GM12878 (cell line): ENCODE measurements at regions not wholly inside any gene's neighbourhood (a gene's known extent, or its start where the extent isn't known, plus 50 kb on each side); places are given as distances from the start of the nearest gene placed in this dataset.

Source experiments
- ATAC-seq: fragments of 200-7000 bp; cut with Tn5 transposase; 3 replicates; pipeline ENCODE4 v1.9.1; 2020; ENCODE audit warnings: mild to moderate bottlenecking, moderate library complexity
- BruUV-seq: library from RNA; stranded (reverse); fragments of 400-500 nt; replicated peaks from 2 replicates; lab custom pipeline; 2021; lab: Mats Ljungman, UMichigan
- CTCF ChIA-PET: fragments of 300-600 bp; sonication (Branson Sonifier 250); formaldehyde crosslinking; extraction: SDS; loops from one replicate; lab custom pipeline; 2021; ENCODE audit warnings: inconsistent platforms; lab: Yijun Ruan, JAX
- POLR2A ChIA-PET: fragments of 350-600 bp; formaldehyde crosslinking; extraction: SDS; loops from one replicate; lab custom pipeline; 2021; ENCODE audit warnings: inconsistent platforms; lab: Charles Lee
- RAD21 ChIA-PET: fragments of 300-600 bp; sonication (Branson Sonifier 250); formaldehyde crosslinking; loops from one replicate; lab custom pipeline; 2023; ENCODE audit warnings: antibody characterized with exemption; ENCODE audit not compliant: unreplicated experiment; lab: Charles Lee
- SMC1A ChIA-PET: fragments of 300-600 bp; sonication (Branson Sonifier 250); formaldehyde crosslinking; loops from one replicate; lab custom pipeline; 2023; ENCODE audit not compliant: unreplicated experiment, uncharacterized antibody; lab: Charles Lee
- DNase-seq: peaks from one replicate; pipeline ENCODE4 v3.0.0-alpha.2; 2011; ENCODE audit warnings: low read depth, low spot score
- FAIRE-seq: peaks from 3 replicates; lab custom pipeline; 2011; peaks lifted over from hg19 to GRCh38; lab: Jason Lieb, UNC
- H2AFZ ChIP-seq: 2 replicates; pipeline ENCODE4 v1.6.0; 2011; ENCODE audit warnings: low read depth, low read length, control low read depth; ENCODE audit not compliant: control insufficient read depth
- H3K27ac ChIP-seq: 2 replicates; pipeline ENCODE4 v1.5.1; 2011; ENCODE audit warnings: control low read depth; ENCODE audit not compliant: control insufficient read depth, insufficient read depth
- H3K27me3 ChIP-seq, 2 experiments: replicated peaks in 1 of 2; 2 replicates each; pipeline versions ENCODE4 v1.6.0 to v1.6.1; 2011; ENCODE audit warnings: low read length in 1 of 2; ENCODE audit not compliant: control insufficient read depth in 2 of 2, insufficient read depth in 2 of 2
- H3K36me3 ChIP-seq, 2 experiments: 2 replicates each; pipeline ENCODE4 v1.5.1; 2011; ENCODE audit warnings: low read length in 1 of 2; ENCODE audit not compliant: control insufficient read depth in 2 of 2, insufficient read depth in 2 of 2
- H3K4me1 ChIP-seq: 2 replicates; pipeline ENCODE4 v1.6.1; 2011; ENCODE audit warnings: mild to moderate bottlenecking, low read length, moderate library complexity, mixed read lengths; ENCODE audit not compliant: control insufficient read depth, insufficient read depth
- H3K4me2 ChIP-seq: 2 replicates; pipeline ENCODE4 v1.6.0; 2011; ENCODE audit warnings: control low read depth; ENCODE audit not compliant: control insufficient read depth, insufficient read depth
- H3K4me3 ChIP-seq: fragments of 200-600 bp; sonication (generic); 2 replicates; pipeline ENCODE4 v1.5.1; 2016
- H3K79me2 ChIP-seq: 2 replicates; pipeline ENCODE4 v1.6.0; 2011; ENCODE audit warnings: low read length; ENCODE audit not compliant: control insufficient read depth, insufficient read depth
- H3K9ac ChIP-seq: 2 replicates; pipeline ENCODE4 v1.8.0; 2011; ENCODE audit warnings: low read length, control low read depth, mixed read lengths; ENCODE audit not compliant: control insufficient read depth, insufficient read depth
- H3K9me3 ChIP-seq: replicated peaks from 3 replicates; pipeline ENCODE4 v1.5.1; 2011; ENCODE audit warnings: mild to moderate bottlenecking, low read length; ENCODE audit not compliant: control insufficient read depth, insufficient read depth
- H4K20me1 ChIP-seq: 2 replicates; pipeline ENCODE4 v1.6.0; 2011; ENCODE audit not compliant: control insufficient read depth, insufficient read depth
- BACH1 ChIP-seq: fragments of 450-650 bp; IDR thresholded peaks from 2 replicates; pipeline ENCODE4 v1.6.1; 2017; ENCODE audit warnings: mild to moderate bottlenecking, borderline replicate concordance
- BCL3 ChIP-seq: IDR thresholded peaks from 2 replicates; pipeline ENCODE4 v1.6.1; 2011; ENCODE audit warnings: borderline replicate concordance, low read depth, mild to moderate bottlenecking, moderate library complexity, low read length; ENCODE audit not compliant: insufficient read depth, poor library complexity, severe bottlenecking
- CHD4 ChIP-seq: fragments of 200-600 bp; sonication (generic); IDR thresholded peaks from 2 replicates; pipeline ENCODE4 v1.6.1; 2016; ENCODE audit warnings: mild to moderate bottlenecking
- E2F4 ChIP-seq: IDR thresholded peaks from 2 replicates; pipeline ENCODE4 v1.6.1; 2012; ENCODE audit warnings: low read depth, low read length, improper control_type of control experiment
- MLLT1 ChIP-seq: fragments of 450-650 bp; IDR thresholded peaks from 2 replicates; pipeline ENCODE4 v1.6.1; 2016; ENCODE audit warnings: mild to moderate bottlenecking
- MYB ChIP-seq: fragments of 150-350 bp; IDR thresholded peaks from 2 replicates; pipeline ENCODE4 v1.6.1; 2014; ENCODE audit warnings: mild to moderate bottlenecking, low read depth, low read length, borderline replicate concordance
- NKRF ChIP-seq: fragments of 450-650 bp; conservative IDR thresholded peaks from 2 replicates; pipeline ENCODE4 v1.6.1; 2017; ENCODE audit warnings: mild to moderate bottlenecking, moderate library complexity
- NR2C1 ChIP-seq: fragments of 450-650 bp; IDR thresholded peaks from 2 replicates; pipeline ENCODE4 v1.6.1; 2017; ENCODE audit warnings: antibody characterized with exemption, mild to moderate bottlenecking, moderate library complexity
- PKNOX1 ChIP-seq: fragments of 450-650 bp; IDR thresholded peaks from 2 replicates; pipeline ENCODE4 v1.6.1; 2016; ENCODE audit warnings: mild to moderate bottlenecking
- RB1 ChIP-seq: fragments of 450-650 bp; formaldehyde crosslinking; IDR thresholded peaks from 2 replicates; pipeline ENCODE4 v1.6.1; 2017; ENCODE audit warnings: mild to moderate bottlenecking, borderline replicate concordance
- SMC3 ChIP-seq: IDR thresholded peaks from 2 replicates; pipeline ENCODE4 v1.6.1; 2011; ENCODE audit warnings: low read length, improper control_type of control experiment, borderline replicate concordance
- ZBTB40 ChIP-seq: fragments of 450-650 bp; IDR thresholded peaks from 2 replicates; pipeline ENCODE4 v1.6.1; 2016; ENCODE audit warnings: mild to moderate bottlenecking, moderate library complexity, borderline replicate concordance
- ZNF384 ChIP-seq: IDR thresholded peaks from 2 replicates; pipeline ENCODE4 v1.6.1; 2012; ENCODE audit warnings: low read depth, mild to moderate bottlenecking, low read length, improper control_type of control experiment, borderline replicate concordance
- in situ Hi-C: fragments of 300-500 bp; cut with MboI; formaldehyde crosslinking; loops from 9 replicates; pipeline ENCODE4 v1.14.3; 2018; ENCODE audit warnings: mixed read lengths
- intact Hi-C: fragments of 100-400 bp; cut with micrococcal nuclease; formaldehyde crosslinking; loops from one replicate; pipeline ENCODE4 v1.14.2; 2022; ENCODE audit not compliant: unreplicated experiment

GRCh38 chr11:25396847-25397246 lies 900.0 kb downstream of the LUZP2 start:
- Histone ChIP-seq H3K27ac (no peak overlapping the region), H3K9me3 (no peaks in the 10 kb centered on the region), H3K4me3 (no peak overlapping the region), H4K20me1 (no peaks in the 10 kb centered on the region), H3K4me2 (no peak overlapping the region), H3K79me2 (no peaks in the 10 kb centered on the region), H3K27me3 (no peaks in the 10 kb centered on the region), H3K36me3 (no peaks in the 10 kb centered on the region), H3K9ac (no peak overlapping the region), H3K4me1 (no peaks in the 10 kb centered on the region), H2AFZ (no peak overlapping the region)
- ChIA-PET SMC1A (no interaction called here), RAD21 (no interaction called here), CTCF (no interaction called here), POLR2A (interaction anchor here (0.6 kb wide), 1 partner anchor 1694 kb away, joined by 3 read pairs; no protein-coding TSS in a partner anchor)
- TF ChIP-seq ZNF384 (no peak), BCL3 (no peak), MLLT1 (no peak), NR2C1 (no peak), RB1 (no peak), MYB (no peak), CHD4 (no peak), BACH1 (no peak), E2F4 (no peak), PKNOX1 (no peak), NKRF (no peak), SMC3 (no peak), ZBTB40 (no peak)
- DNase-seq (no peak), ATAC-seq (no peak), FAIRE-seq (no peak)
- no TSS peak for BruUV-seq
- in situ Hi-C loops = no loop called here
- intact Hi-C loops = no loop called here
